H9 (cell line): ENCODE measurements at regions not wholly inside any gene's neighbourhood (a gene's known extent, or its start where the extent isn't known, plus 50 kb on each side); places are given as distances from the start of the nearest gene placed in this dataset.

Experiments used
- DNase-seq: peaks from one replicate; pipeline ENCODE4 v3.0.0-alpha.2; 2017
- H2AFZ ChIP-seq: one replicate; pipeline ENCODE4 v1.6.1; 2013; ENCODE audit warnings: mild to moderate bottlenecking, low read length, control low read depth, moderate library complexity
- H2AK5ac ChIP-seq: 2 replicates; pipeline ENCODE4 v1.6.1; 2013; ENCODE audit warnings: low read length, control low read depth, mixed read lengths; ENCODE audit not compliant: insufficient read length
- H2BK120ac ChIP-seq: one replicate; pipeline ENCODE4 v1.6.1; 2013; ENCODE audit warnings: low read depth, mild to moderate bottlenecking, low read length, control low read depth, inconsistent platforms; ENCODE audit not compliant: poor library complexity, severe bottlenecking
- H2BK12ac ChIP-seq: 2 replicates; pipeline ENCODE4 v1.6.1; 2013; ENCODE audit warnings: low read length, control low read depth, mixed read lengths, low read depth; ENCODE audit not compliant: insufficient read length
- H2BK15ac ChIP-seq: 2 replicates; pipeline ENCODE4 v1.6.1; 2013; ENCODE audit warnings: low read depth, low read length, control low read depth
- H2BK20ac ChIP-seq: one replicate; pipeline ENCODE4 v1.6.1; 2013; ENCODE audit warnings: low read depth, mild to moderate bottlenecking, low read length, control low read depth, inconsistent platforms; ENCODE audit not compliant: poor library complexity, severe bottlenecking
- H2BK5ac ChIP-seq: 2 replicates; pipeline ENCODE4 v1.6.1; 2013; ENCODE audit warnings: low read length, control low read depth, mixed read lengths; ENCODE audit not compliant: insufficient read length
- H3K14ac ChIP-seq: 2 replicates; pipeline ENCODE4 v1.6.1; 2013; ENCODE audit warnings: low read length, control low read depth; ENCODE audit not compliant: insufficient read depth
- H3K18ac ChIP-seq: 2 replicates; pipeline ENCODE4 v1.6.1; 2013; ENCODE audit warnings: low read depth, mild to moderate bottlenecking, mixed read lengths, low read length, control low read depth; ENCODE audit not compliant: insufficient read length
- H3K23ac ChIP-seq: 2 replicates; pipeline ENCODE4 v1.6.1; 2013; ENCODE audit warnings: low read length, control low read depth, mixed read lengths, low read depth; ENCODE audit not compliant: insufficient read length
- H3K23me2 ChIP-seq: 2 replicates; pipeline ENCODE4 v1.6.1; 2013; ENCODE audit warnings: low read depth, mild to moderate bottlenecking, mixed read lengths, low read length, control low read depth; ENCODE audit not compliant: insufficient read length, poor library complexity, severe bottlenecking
- H3K27ac ChIP-seq: 2 replicates; pipeline ENCODE4 v1.5.1; 2013; ENCODE audit warnings: low read length, control low read depth, mixed read lengths, low read depth; ENCODE audit not compliant: insufficient read length
- H3K27me3 ChIP-seq: 2 replicates; pipeline ENCODE4 v1.6.1; 2013; ENCODE audit warnings: low read length, control low read depth, inconsistent platforms; ENCODE audit not compliant: insufficient read depth
- H3K4ac ChIP-seq: 2 replicates; pipeline ENCODE4 v1.6.1; 2013; ENCODE audit warnings: low read depth, mild to moderate bottlenecking, control low read depth, inconsistent platforms, low read length, moderate library complexity
- H3K4me1 ChIP-seq: 2 replicates; pipeline ENCODE4 v1.6.1; 2013; ENCODE audit warnings: low read length, control low read depth, inconsistent platforms; ENCODE audit not compliant: insufficient read depth
- H3K4me2 ChIP-seq: 2 replicates; pipeline ENCODE4 v1.6.1; 2013; ENCODE audit warnings: low read length, control low read depth, mixed read lengths; ENCODE audit not compliant: insufficient read length, insufficient read depth
- H3K56ac ChIP-seq: 2 replicates; pipeline ENCODE4 v1.6.1; 2013; ENCODE audit warnings: low read depth, mild to moderate bottlenecking, mixed read lengths, low read length, control low read depth; ENCODE audit not compliant: insufficient read length
- H3K79me1 ChIP-seq: 2 replicates; pipeline ENCODE4 v1.6.1; 2013; ENCODE audit warnings: low read depth, mild to moderate bottlenecking, moderate library complexity, low read length, control low read depth, inconsistent platforms; ENCODE audit not compliant: insufficient read depth, poor library complexity, severe bottlenecking
- H3K79me2 ChIP-seq: 2 replicates; pipeline ENCODE4 v1.6.1; 2013; ENCODE audit warnings: low read length, control low read depth, inconsistent platforms; ENCODE audit not compliant: insufficient read depth
- H3K9ac ChIP-seq: 2 replicates; pipeline ENCODE4 v1.6.1; 2013; ENCODE audit warnings: low read length, control low read depth, mixed read lengths; ENCODE audit not compliant: insufficient read length; ENCODE audit errors: extremely low read depth
- H3K9me3 ChIP-seq: one replicate; pipeline ENCODE4 v1.6.1; 2013; ENCODE audit warnings: low read depth, low read length, inconsistent platforms; ENCODE audit not compliant: control insufficient read depth
- H3T11ph ChIP-seq: one replicate; pipeline ENCODE4 v1.6.1; 2013; ENCODE audit warnings: mild to moderate bottlenecking, low read length, control low read depth, inconsistent platforms
- H4K20me1 ChIP-seq: one replicate; pipeline ENCODE4 v1.6.1; 2013; ENCODE audit not compliant: control insufficient read depth, insufficient read length, insufficient read depth
- H4K5ac ChIP-seq: 2 replicates; pipeline ENCODE4 v1.6.1; 2013; ENCODE audit warnings: low read depth, mild to moderate bottlenecking, mixed read lengths, low read length, control low read depth; ENCODE audit not compliant: insufficient read length
- H4K8ac ChIP-seq: replicated peaks from 2 replicates; pipeline ENCODE4 v1.6.1; 2013; ENCODE audit warnings: low read length, control low read depth, mixed read lengths, low read depth; ENCODE audit not compliant: insufficient read length
- H4K91ac ChIP-seq: 2 replicates; pipeline ENCODE4 v1.6.1; 2013; ENCODE audit warnings: low read depth, mild to moderate bottlenecking, moderate library complexity, mixed read lengths, low read length, control low read depth; ENCODE audit not compliant: insufficient read length
- H3K27ac Mint-ChIP-seq, 3 experiments: 2 replicates in 2 of 3; 3 replicates in 1 of 3; pipeline ENCODE4 v1.8.0; 2020 to 2021; ENCODE audit warnings: mixed read lengths in 3 of 3, mild to moderate bottlenecking in 1 of 3, moderate library complexity in 1 of 3
- H3K27me3 Mint-ChIP-seq: 2 replicates; pipeline ENCODE4 v1.8.0; 2021; ENCODE audit warnings: low read depth, mild to moderate bottlenecking, moderate library complexity, mixed read lengths
- H3K36me3 Mint-ChIP-seq, 3 experiments: 2 replicates in 2 of 3; 3 replicates in 1 of 3; pipeline ENCODE4 v1.8.0; 2020 to 2021; ENCODE audit warnings: low read depth in 3 of 3, mixed read lengths in 3 of 3; ENCODE audit not compliant: insufficient read depth in 1 of 3
- H3K4me1 Mint-ChIP-seq, 2 experiments: 2 replicates each; pipeline ENCODE4 v1.8.0; 2020; ENCODE audit warnings: mixed read lengths in 2 of 2
- H3K4me3 Mint-ChIP-seq, 2 experiments: 2 replicates in 1 of 2; 3 replicates in 1 of 2; pipeline ENCODE4 v1.8.0; 2020 to 2021; ENCODE audit warnings: mild to moderate bottlenecking in 2 of 2, mixed read lengths in 2 of 2, moderate library complexity in 1 of 2
- H3K9me3 Mint-ChIP-seq, 2 experiments: 2 replicates in 1 of 2; 3 replicates in 1 of 2; pipeline ENCODE4 v1.8.0; 2020; ENCODE audit warnings: mild to moderate bottlenecking in 2 of 2, mixed read lengths in 2 of 2, moderate library complexity in 1 of 2
- CTCF ChIP-seq: fragments of 200-600 bp; sonication (generic); conservative IDR thresholded peaks from 3 replicates; pipeline ENCODE4 v1.8.0; 2021; ENCODE audit warnings: antibody characterized with exemption, mild to moderate bottlenecking

- Histone ChIP-seq H2AK5ac (no peak overlapping the region), H3K56ac (no peak overlapping the region), H2BK5ac (no peak overlapping the region), H2BK20ac (no peak overlapping the region), H3K23ac (no peak overlapping the region), H3K9me3 (no peaks in the 10 kb centered on the region), H3K9ac (no peak overlapping the region), H4K20me1 (no peaks in the 10 kb centered on the region), H3K27ac (no peak overlapping the region), H3K4me2 (no peak overlapping the region), H2BK15ac (no peak overlapping the region), H3K18ac (no peak overlapping the region), H4K91ac (no peak overlapping the region), H2BK120ac (no peak overlapping the region), H3K23me2 (no peaks in the 10 kb centered on the region), H3K27me3 (no peaks in the 10 kb centered on the region), H2AFZ (no peak overlapping the region), H2BK12ac (no peak overlapping the region), H3K4me1 (no peaks in the 10 kb centered on the region), H4K5ac (no peak overlapping the region), H3K79me1 (no peaks in the 10 kb centered on the region), H3T11ph (no peak overlapping the region), H4K8ac (no peak overlapping the region), H3K4ac (no peak overlapping the region), H3K14ac (no peak overlapping the region), H3K79me2 (no peaks in the 10 kb centered on the region)
- H3K27me3 Mint-ChIP-seq, result peaks cover 3% of the 10 kb centered on the region; the same call in 1 of the 2 replicates
- H3K9me3 Mint-ChIP-seq, result peaks cover 3 to 6% of the 10 kb centered on the region in 2 experiments; a peak in 4 of 5 replicates
- peaks cover 0 to 14% (median 6%) of the 10 kb centered on the region in 3 experiments for H3K36me3 Mint-ChIP-seq
- peak; percentile 88 for TF ChIP-seq CTCF
- H3K4me1 Mint-ChIP-seq, result peaks cover 15 to 23% of the 10 kb centered on the region in 2 experiments
- H3K27ac Mint-ChIP-seq, result no peak overlapping the region
- DNase-seq, result peak; percentile 42
- no peak overlapping the region for H3K4me3 Mint-ChIP-seq
Observed at GRCh38 chr10:25758041-25758457, 176.0 kb upstream of the MYO3A start.
